ENCODE measurements at regions not wholly inside any gene's neighbourhood (a gene's known extent, or its start where the extent isn't known, plus 50 kb on each side); places are given as distances from the start of the nearest gene placed in this dataset.

DNA sequence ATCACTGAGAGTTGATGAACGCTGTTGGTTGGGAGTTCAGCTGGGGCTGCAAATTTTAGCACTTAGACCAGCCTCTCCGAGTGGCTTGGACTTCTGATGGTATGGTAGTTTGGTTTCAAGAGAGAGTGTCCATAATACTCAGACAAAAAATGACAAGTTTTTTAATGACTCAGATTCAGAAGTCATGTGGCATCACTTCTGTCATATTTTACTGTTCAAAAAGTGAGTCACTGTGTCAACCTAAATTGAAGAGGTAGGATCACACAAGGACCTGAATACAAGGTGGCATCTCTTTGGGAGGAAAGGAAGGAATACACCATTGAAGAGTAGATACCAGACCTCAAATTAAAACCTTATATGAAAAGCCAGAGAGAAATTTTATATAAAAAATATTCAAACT is 99.1 kb upstream of the CHMP2B start:
- no peak overlapping the region for H3K9ac ChIP-seq (ENCODE audit: low read depth, low read length)
- no peak overlapping the region for H4K91ac ChIP-seq (ENCODE audit: insufficient read depth, low read depth, low read length)
- H3K36me3 ChIP-seq (ENCODE audit: control insufficient read depth, insufficient read depth, low read length): no peaks in the 10 kb centered on the region
- no peak for ATAC-seq (ENCODE audit: low read depth)
- H3K4me2 ChIP-seq (ENCODE audit: low read depth, low read length): no peak overlapping the region
- intact Hi-C loops (cut with micrococcal nuclease): loop anchor here (10.0 kb wide), 1 partner anchor 57 kb away; no protein-coding TSS in a partner anchor
- H3K27me3 ChIP-seq (ENCODE audit: control insufficient read depth, insufficient read depth, low read length): no peaks in the 10 kb centered on the region
- H2BK20ac ChIP-seq (ENCODE audit: low read depth, low read length): no peak overlapping the region
- H3K18ac ChIP-seq (ENCODE audit: low read depth, low read length): no peak overlapping the region
- dilution Hi-C loops (cut with HindIII; ENCODE audit: low sequenced_read_pairs, unreplicated experiment): no loop called here
- H2AK9ac ChIP-seq (replicated peaks; ENCODE audit: low read depth, low read length, poor library complexity): no peak overlapping the region
- no peaks in the 10 kb centered on the region for H3K9me1 ChIP-seq (ENCODE audit: insufficient read depth, low read length)
- no peak overlapping the region for H4K5ac ChIP-seq (ENCODE audit: low read depth, low read length)
- no peak overlapping the region for H2AK5ac ChIP-seq (ENCODE audit: low read depth, low read length)
- H2BK120ac ChIP-seq (ENCODE audit: low read depth, low read length): no peak overlapping the region
- no TSS peak for BruUV-seq (replicated peaks)
- no CpG with 5 or more reads among the region's 2 CpGs for WGBS, 2 experiments (ENCODE audit: extremely low coverage in 2 of 2, insufficient read length in 1 of 2)
- POLR2A ChIA-PET (ENCODE audit: unreplicated experiment): no interaction called here
- H3K4ac ChIP-seq (ENCODE audit: low read depth, low read length): no peak overlapping the region
- no peak overlapping the region for H3K23ac ChIP-seq (ENCODE audit: low read depth, low read length)
- no peaks in the 10 kb centered on the region for H3K9me3 ChIP-seq (ENCODE audit: control insufficient read depth, insufficient read depth, low read length)
- no peak overlapping the region for H3K14ac ChIP-seq (replicated peaks; ENCODE audit: low read depth, low read length)
- H3K79me1 ChIP-seq (ENCODE audit: low read depth in 1 of 2, low read length in 2 of 2): no peaks in the 10 kb centered on the region
- no peak for TF ChIP-seq CHD1 (IDR thresholded peaks at IDR 0.05; ENCODE audit: low read depth, low read length)
- TF ChIP-seq NFE2L2 (IDR thresholded peaks at IDR 0.05; ENCODE audit: low read depth, low read length): no peak
- TF ChIP-seq, protein P1, sequence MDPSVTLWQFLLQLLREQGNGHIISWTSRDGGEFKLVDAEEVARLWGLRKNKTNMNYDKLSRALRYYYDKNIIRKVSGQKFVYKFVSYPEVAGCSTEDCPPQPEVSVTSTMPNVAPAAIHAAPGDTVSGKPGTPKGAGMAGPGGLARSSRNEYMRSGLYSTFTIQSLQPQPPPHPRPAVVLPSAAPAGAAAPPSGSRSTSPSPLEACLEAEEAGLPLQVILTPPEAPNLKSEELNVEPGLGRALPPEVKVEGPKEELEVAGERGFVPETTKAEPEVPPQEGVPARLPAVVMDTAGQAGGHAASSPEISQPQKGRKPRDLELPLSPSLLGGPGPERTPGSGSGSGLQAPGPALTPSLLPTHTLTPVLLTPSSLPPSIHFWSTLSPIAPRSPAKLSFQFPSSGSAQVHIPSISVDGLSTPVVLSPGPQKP (IDR thresholded peaks at IDR 0.05; ENCODE audit: borderline replicate concordance, low read depth, low read length): no peak
- no peak for TF ChIP-seq RAD21 (IDR thresholded peaks at IDR 0.05; ENCODE audit: low read length)
- TF ChIP-seq MAZ (IDR thresholded peaks at IDR 0.05; ENCODE audit: borderline replicate concordance, low read depth, low read length): no peak
- TF ChIP-seq CEBPB (IDR thresholded peaks at IDR 0.05; ENCODE audit: low read depth, low read length): no peak
- no peak for TF ChIP-seq POLR2A (IDR thresholded peaks at IDR 0.05; ENCODE audit: low read depth, low read length)
- TF ChIP-seq MXI1 (IDR thresholded peaks at IDR 0.05; ENCODE audit: borderline replicate concordance, low read depth, low read length): no peak
- TF ChIP-seq MAFK (IDR thresholded peaks at IDR 0.05; ENCODE audit: low read depth, low read length): no peak
- TF ChIP-seq RFX5 (IDR thresholded peaks at IDR 0.05; ENCODE audit: low read depth, low read length): no peak
- TF ChIP-seq RCOR1 (IDR thresholded peaks at IDR 0.05; ENCODE audit: insufficient replicate concordance, low read length): no peak
- TF ChIP-seq SMC3 (IDR thresholded peaks at IDR 0.05; ENCODE audit: low read depth, low read length): no peak
- TF ChIP-seq, protein P2, sequence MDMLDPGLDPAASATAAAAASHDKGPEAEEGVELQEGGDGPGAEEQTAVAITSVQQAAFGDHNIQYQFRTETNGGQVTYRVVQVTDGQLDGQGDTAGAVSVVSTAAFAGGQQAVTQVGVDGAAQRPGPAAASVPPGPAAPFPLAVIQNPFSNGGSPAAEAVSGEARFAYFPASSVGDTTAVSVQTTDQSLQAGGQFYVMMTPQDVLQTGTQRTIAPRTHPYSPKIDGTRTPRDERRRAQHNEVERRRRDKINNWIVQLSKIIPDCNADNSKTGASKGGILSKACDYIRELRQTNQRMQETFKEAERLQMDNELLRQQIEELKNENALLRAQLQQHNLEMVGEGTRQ (IDR thresholded peaks at IDR 0.05; ENCODE audit: low read depth, low read length): no peak
- in situ Hi-C loops (cut with MboI; ENCODE audit: low sequenced_read_pairs): no loop called here
- CTCF ChIA-PET: no interaction called here
- DNase-seq: no peak
- no peak overlapping the region for H2BK5ac ChIP-seq (ENCODE audit: low read depth, low read length, poor library complexity, severe bottlenecking)
- H3K4me1 ChIP-seq (ENCODE audit: control insufficient read depth, insufficient read depth, low read length): no peaks in the 10 kb centered on the region
- H3K56ac ChIP-seq (ENCODE audit: extremely low read depth, insufficient read depth, low read length): no peak overlapping the region
- no peak overlapping the region for H4K8ac ChIP-seq (ENCODE audit: low read depth in 2 of 2, low read length in 2 of 2)
- H3K27ac ChIP-seq (ENCODE audit: insufficient read depth, low read length): no peak overlapping the region
- H2BK15ac ChIP-seq (ENCODE audit: low read depth, low read length): no peak overlapping the region
- H2AFZ ChIP-seq (replicated peaks; ENCODE audit: low read length, poor library complexity): no peak overlapping the region
- no peak overlapping the region for H3K4me3 ChIP-seq (ENCODE audit: insufficient read depth, low read depth, low read length)
- no peaks in the 10 kb centered on the region for H4K20me1 ChIP-seq (ENCODE audit: insufficient read depth, low read length)
